ENCODE measurements at regions not wholly inside any gene's neighbourhood (a gene's known extent, or its start where the extent isn't known, plus 50 kb on each side); places are given as distances from the start of the nearest gene placed in this dataset.

GRCh38 chr15:95169541-95170459 lies 938.4 kb downstream of the MCTP2 start:
- H3K9me3 ChIP-seq: no peaks in the 10 kb centered on the region
- H2AFZ ChIP-seq (ENCODE audit: low read depth): no peak overlapping the region
- H3K9me2 ChIP-seq: no peaks in the 10 kb centered on the region
- TF ChIP-seq YY1 (IDR thresholded peaks at IDR 0.05; ENCODE audit: low read depth): no peak
- no peak for TF ChIP-seq MXI1 (IDR thresholded peaks at IDR 0.05; ENCODE audit: low read depth, low read length)
- no peak for TF ChIP-seq CTCF (IDR thresholded peaks at IDR 0.05)
- no peak for TF ChIP-seq JUND (IDR thresholded peaks at IDR 0.05)
- TF ChIP-seq CHD2 (IDR thresholded peaks at IDR 0.05; ENCODE audit: low read length, partially characterized antibody): no peak
- no peak for TF ChIP-seq FOXM1 (IDR thresholded peaks at IDR 0.05; ENCODE audit: low read depth)
- TF ChIP-seq ZBTB33 (IDR thresholded peaks at IDR 0.05; ENCODE audit: borderline replicate concordance, low read depth): no peak
- no peaks in the 10 kb centered on the region for H4K20me1 ChIP-seq (ENCODE audit: insufficient read depth)
- no peak overlapping the region for H3K4me3 ChIP-seq (ENCODE audit: low read depth in 2 of 2, low read length in 1 of 2)
- no peak for DNase-seq
- H3K79me2 ChIP-seq (ENCODE audit: insufficient read depth): no peaks in the 10 kb centered on the region
- no peaks in the 10 kb centered on the region for H3K36me3 ChIP-seq (replicated peaks in 1 of 2; ENCODE audit: control insufficient read depth in 1 of 2, insufficient read depth in 2 of 2, low read length in 1 of 2)
- no peak overlapping the region for H3K9ac ChIP-seq
- no peaks in the 10 kb centered on the region for H3F3A ChIP-seq (replicated peaks; ENCODE audit: insufficient read depth)
- ChIA-PET POLR2A (no interaction called here), CTCF (no interaction called here)
- no peaks in the 10 kb centered on the region for H3K27me3 ChIP-seq (ENCODE audit: insufficient read depth)
- no peak overlapping the region for H3K4me2 ChIP-seq
- WGBS (ENCODE audit: low lambda C conversion rate): 15% methylated on average over 31 of the region's 31 CpGs
- no peak overlapping the region for H3K27ac ChIP-seq (ENCODE audit: low read depth in 2 of 2, low read length in 1 of 2)
- no peaks in the 10 kb centered on the region for H3K4me1 ChIP-seq (ENCODE audit: control insufficient read depth in 1 of 2, insufficient read depth in 2 of 2, low read depth in 1 of 2, low read length in 1 of 2)

- Histone ChIP-seq H3K36me3 (replicated peaks in 1 of 2; ENCODE audit: control insufficient read depth in 1 of 2, insufficient read depth in 2 of 2, low read length in 1 of 2) (no peaks in the 10 kb centered on the region), H3K79me2 (ENCODE audit: insufficient read depth) (no peaks in the 10 kb centered on the region), H3K4me3 (ENCODE audit: low read depth in 2 of 2, low read length in 1 of 2) (no peak overlapping the region), H3K9me2 (no peaks in the 10 kb centered on the region), H3K4me2 (no peak overlapping the region), H3K27ac (ENCODE audit: low read depth in 2 of 2, low read length in 1 of 2) (no peak overlapping the region), H3K9ac (no peak overlapping the region), H3F3A (replicated peaks; ENCODE audit: insufficient read depth) (no peaks in the 10 kb centered on the region), H2AFZ (ENCODE audit: low read depth) (no peak overlapping the region), H3K9me3 (no peaks in the 10 kb centered on the region), H3K4me1 (ENCODE audit: control insufficient read depth in 1 of 2, insufficient read depth in 2 of 2, low read depth in 1 of 2, low read length in 1 of 2) (no peaks in the 10 kb centered on the region), H3K27me3 (ENCODE audit: insufficient read depth) (no peaks in the 10 kb centered on the region), H4K20me1 (ENCODE audit: insufficient read depth) (no peaks in the 10 kb centered on the region)
- ChIA-PET CTCF (no interaction called here), POLR2A (no interaction called here)
- WGBS (ENCODE audit: low lambda C conversion rate): 5% methylated on average over 6 of the region's 6 CpGs
- DNase-seq: no peak
- TF ChIP-seq CHD2 (IDR thresholded peaks at IDR 0.05; ENCODE audit: low read length, partially characterized antibody): no peak
- TF ChIP-seq REST (IDR thresholded peaks at IDR 0.05; ENCODE audit: low read depth, low read length): no peak
- TF ChIP-seq USF2 (IDR thresholded peaks at IDR 0.05; ENCODE audit: borderline replicate concordance, low read depth, low read length): no peak
- TF ChIP-seq RAD21 (IDR thresholded peaks at IDR 0.05; ENCODE audit: low read length): no peak
- TF ChIP-seq PBX3 (IDR thresholded peaks at IDR 0.05): no peak
- TF ChIP-seq TEAD4 (IDR thresholded peaks at IDR 0.05; ENCODE audit: borderline replicate concordance, insufficient read depth): no peak
- TF ChIP-seq GATA2 (CRISPR knock-in tag; IDR thresholded peaks at IDR 0.05): no peak
These were observed 939.4 kb downstream of the MCTP2 start for GRCh38 chr15:95170561-95171380.
